GM18511 (cell line): ENCODE measurements at regions not wholly inside any gene's neighbourhood (a gene's known extent, or its start where the extent isn't known, plus 50 kb on each side); places are given as distances from the start of the nearest gene placed in this dataset.
A peak's percentile ranks its signal among the peaks of the same experiment; 100 is the strongest.

Experiments used
- ATAC-seq: cut with Tn5 transposase; IDR thresholded peaks from one replicate; pipeline ENCODE4 v1.9.1; 2021; ENCODE audit warnings: mild to moderate bottlenecking, moderate library complexity; ENCODE audit not compliant: unreplicated experiment

DNA sequence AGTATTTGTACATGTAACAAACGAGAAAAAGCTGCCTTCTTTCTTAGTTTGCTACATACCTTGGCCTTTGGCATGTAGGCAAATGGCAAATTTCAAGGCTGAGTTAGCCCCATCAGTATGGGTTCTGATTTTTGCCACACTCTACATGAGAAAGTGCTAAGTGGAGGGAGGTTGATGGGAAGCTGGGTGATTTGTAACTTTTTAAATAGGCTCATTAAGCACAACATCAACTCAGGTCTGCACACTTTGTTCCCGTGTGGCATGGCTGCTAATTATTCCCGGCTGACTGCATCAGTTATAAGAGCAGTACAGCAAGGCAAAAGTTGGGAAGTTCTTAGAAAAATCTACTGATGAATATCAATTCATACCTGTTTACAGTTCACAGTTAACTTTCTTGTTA is 172.8 kb upstream of the MAP3K7 start:
- ATAC-seq = no peak

DNA sequence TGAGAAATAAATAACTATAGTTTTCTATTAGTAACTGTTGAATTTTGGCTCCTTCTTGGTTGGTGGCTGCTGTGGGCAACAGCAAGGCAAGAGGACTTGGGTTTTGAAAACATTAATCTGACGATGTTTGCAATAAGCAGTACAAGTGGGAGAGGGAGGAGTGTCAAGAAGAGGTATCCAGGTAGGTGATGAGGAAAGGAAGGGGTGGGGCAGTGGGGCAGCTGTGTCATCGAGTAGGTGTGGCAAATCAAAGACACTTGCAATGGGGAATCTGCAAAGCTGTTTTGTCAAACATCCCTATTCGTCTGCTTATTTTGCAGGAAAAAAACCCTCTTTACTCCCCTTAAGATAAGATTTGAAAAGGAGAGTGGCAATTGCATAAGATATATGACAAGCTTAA is 171.9 kb upstream of the MAP3K7 start:
- ATAC-seq = no peak

GRCh38 chr6:90753820-90754643 is 167.2 kb upstream of the MAP3K7 start:
- no peak for ATAC-seq

DNA sequence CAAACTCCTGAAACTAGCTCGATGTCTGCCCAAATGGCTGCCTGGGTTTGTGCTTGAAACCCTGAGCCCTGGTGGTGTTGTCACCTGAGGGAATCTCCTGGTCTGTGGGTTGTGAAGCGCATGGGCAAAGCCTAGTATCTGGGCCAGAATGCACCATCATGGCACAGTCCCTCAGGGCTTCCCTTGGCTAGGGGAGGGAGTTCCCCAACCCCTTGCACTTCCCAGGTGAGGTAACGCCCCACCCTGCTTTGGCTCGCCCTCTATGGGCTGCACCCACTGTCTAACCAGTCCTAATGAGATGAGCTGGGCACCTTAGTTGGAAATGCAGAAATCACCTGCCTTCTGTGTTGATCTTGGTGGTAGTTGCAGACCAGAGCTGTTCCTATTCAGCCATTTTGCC is 152.9 kb upstream of the MAP3K7 start:
- ATAC-seq = no peak

- no peak for ATAC-seq
Measured at GRCh38 chr6:90739339-90739738, 152.5 kb upstream of the MAP3K7 start.

DNA sequence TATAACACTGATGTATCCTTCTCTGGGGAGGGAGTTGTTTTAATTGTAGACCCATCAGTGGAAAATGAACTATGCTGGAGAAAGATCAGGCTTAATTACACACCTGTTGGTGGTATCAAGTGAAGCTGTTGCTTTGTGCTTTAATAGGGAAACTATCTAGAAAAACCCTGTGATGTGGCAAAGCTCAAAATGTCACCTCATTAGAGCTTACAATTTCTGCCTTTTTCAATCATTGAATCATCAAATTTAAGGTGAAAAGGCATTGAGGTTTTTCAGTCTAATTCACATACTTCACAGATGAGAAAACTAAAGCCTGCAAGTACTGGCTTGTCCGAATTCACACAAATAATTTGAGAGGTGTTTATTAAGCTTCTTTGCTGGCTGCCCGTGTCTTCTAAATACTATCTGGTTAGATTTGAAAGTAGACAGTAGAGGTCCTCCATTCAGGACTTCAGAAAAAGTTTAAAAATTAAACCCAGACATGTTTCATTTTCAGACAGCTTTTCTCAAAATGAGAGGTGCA is 143.3 kb upstream of the MAP3K7 start:
- peak; percentile 94 for ATAC-seq

GRCh38 chr6:90729057-90729456 is 142.2 kb upstream of the MAP3K7 start:
- no peak for ATAC-seq

DNA sequence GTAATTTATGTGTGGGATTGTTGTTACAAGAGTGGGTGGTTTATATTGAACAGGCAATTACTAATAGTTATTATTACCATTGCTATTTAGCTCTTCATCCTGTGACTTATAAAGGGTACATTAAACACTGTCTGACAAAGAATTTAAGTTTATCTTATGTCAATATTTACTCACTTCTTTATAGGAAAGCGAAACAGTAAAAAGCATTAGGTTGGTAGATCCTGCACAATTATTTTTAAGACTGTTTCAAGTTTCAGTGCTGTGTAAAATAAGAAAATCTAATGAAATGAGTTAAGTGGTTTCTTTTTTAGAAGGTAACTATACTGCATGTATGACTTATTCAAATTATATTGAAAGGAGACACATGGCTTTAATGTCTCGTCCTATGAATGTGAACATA is 135.8 kb upstream of the MAP3K7 start:
- ATAC-seq = no peak

- ATAC-seq = no peak
Measured at GRCh38 chr6:90720404-90720803, 133.5 kb upstream of the MAP3K7 start.

DNA sequence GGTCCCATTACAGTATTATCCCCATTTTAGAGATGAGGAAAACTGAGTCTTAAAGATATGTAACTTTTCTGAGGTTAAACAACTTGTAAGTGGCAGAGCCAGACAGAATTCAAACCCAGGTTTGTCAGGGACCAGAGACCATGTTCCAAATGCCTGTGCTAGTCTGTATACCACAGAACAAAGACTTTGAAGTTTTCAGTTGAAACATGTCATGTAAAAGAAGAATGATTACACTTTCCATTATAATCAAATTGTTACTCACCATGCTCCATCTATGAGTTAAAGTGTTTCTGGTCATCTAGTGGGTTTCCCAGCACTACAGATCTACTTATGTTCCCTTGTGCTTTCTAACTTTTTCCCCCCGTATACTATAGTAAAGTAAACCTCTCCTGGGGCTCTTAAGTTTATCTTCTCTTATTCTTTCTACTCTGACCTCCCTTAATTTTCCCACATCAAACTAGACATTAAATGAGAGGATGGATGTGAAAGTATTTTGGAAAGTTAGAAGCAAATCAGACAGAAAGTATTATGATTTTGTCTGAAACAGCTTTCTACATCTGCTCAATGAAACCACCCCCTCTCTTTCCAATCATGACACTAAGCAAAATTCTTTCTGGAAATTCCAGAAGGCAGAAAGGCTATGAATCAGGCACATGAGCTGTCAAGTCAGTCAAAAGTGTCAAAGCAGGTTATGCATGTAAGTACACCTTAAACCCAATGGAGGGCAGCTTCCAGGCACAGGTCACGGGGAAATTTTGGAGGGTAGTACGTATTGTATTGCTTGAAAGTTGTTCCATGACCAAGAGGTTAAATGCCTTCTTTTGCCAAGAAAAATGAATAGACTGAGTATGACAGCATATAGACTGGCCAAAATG is 132.7 kb upstream of the MAP3K7 start:
- ATAC-seq = no peak

GRCh38 chr6:90716376-90716775 is 129.5 kb upstream of the MAP3K7 start:
- ATAC-seq = no peak

GRCh38 chr6:90715093-90715655 is 128.3 kb upstream of the MAP3K7 start:
- ATAC-seq = no peak

DNA sequence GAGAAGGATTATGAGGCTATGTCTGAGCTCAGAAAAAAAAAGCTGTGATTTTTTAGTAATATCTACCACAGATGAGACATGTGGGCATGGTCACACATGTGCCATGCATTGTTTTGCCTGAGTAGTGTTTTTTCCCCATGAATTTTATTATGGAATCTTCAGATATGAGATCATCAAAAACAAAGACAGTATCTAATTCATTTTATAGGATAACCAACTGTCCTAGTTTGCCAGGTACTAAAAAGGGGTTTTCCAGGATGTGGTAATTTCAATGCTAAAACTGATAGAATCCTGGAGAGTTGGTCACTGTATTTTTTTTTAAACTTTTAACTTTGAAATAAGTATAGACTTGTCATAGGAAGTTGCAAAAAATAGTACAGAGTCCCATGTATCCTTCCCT is 127.4 kb upstream of the MAP3K7 start:
- no peak for ATAC-seq

DNA sequence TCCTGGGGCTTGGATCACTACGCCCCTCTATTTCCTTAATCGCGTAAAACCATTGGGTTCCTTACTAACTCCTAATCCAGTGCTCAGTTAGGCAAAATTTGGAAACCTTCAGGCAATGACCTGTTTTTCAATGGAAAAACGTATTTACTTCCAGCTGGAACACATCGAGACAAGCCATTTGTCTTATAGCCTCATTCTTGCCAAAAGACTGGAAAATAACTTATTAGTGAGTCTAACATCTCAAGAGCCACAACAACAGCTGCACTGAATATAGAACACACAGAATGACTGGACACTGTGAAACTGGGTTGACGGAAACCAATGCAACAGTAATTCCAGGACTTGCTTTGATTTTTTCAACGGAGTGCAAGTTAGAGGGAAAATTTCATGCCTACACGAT is 125.2 kb upstream of the MAP3K7 start:
- ATAC-seq = no peak

GRCh38 chr6:90709431-90709996 is 122.6 kb upstream of the MAP3K7 start:
- no peak for ATAC-seq

- no peak for ATAC-seq
Measured at GRCh38 chr6:90708206-90708737, 121.4 kb upstream of the MAP3K7 start.

- ATAC-seq = no peak
Measured at GRCh38 chr6:90707246-90707645, 120.4 kb upstream of the MAP3K7 start.

DNA sequence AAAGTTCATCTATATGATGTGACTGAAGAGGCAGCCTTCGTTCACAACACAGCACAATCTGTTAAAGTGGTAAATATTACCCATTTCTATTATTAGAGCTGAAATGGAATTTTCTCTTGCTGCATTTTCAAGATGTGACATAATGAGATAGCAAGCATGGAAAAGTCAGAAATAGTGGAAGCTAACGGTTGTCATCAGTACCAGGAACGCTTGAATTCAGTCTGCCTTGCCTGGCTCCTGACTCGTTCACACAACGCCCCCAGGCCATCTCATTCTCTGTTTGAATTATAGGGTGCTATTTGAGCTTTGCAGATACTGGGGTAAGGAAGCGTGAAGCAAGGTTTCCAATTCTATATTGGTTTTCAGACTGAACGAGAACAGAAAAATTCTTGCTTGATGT is 116.5 kb upstream of the MAP3K7 start:
- no peak for ATAC-seq

- no peak for ATAC-seq
Measured at GRCh38 chr6:90701926-90702325, 115.1 kb upstream of the MAP3K7 start.

- ATAC-seq = peak; percentile 95
Measured at GRCh38 chr6:90701146-90701781, 114.4 kb upstream of the MAP3K7 start.
